ENCODE measurements at regions not wholly inside any gene's neighbourhood (a gene's known extent, or its start where the extent isn't known, plus 50 kb on each side); places are given as distances from the start of the nearest gene placed in this dataset.

DNA sequence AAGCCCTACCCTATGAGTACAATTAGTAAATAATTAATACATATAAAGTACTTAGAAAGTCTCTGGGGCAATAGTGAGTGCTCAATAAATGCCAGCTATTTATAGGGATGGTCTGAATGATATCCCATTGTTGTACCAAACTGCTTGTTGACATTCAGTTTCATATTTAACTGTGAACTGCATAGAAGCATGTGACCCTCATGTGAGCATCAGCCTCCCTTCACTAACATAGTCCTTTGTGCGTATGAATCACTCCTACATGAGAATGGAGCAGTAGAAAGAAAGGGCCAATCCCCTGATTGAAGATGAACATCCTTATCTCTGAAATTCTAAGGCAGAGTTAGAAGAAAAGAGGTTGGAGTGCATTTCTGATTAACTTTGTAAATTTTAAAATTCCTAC, 68.7 kb upstream of the ATP10A start:
- H3K27me3 Mint-ChIP-seq: peaks cover 4% of the 10 kb centered on the region
- TF ChIP-seq, protein P1, sequence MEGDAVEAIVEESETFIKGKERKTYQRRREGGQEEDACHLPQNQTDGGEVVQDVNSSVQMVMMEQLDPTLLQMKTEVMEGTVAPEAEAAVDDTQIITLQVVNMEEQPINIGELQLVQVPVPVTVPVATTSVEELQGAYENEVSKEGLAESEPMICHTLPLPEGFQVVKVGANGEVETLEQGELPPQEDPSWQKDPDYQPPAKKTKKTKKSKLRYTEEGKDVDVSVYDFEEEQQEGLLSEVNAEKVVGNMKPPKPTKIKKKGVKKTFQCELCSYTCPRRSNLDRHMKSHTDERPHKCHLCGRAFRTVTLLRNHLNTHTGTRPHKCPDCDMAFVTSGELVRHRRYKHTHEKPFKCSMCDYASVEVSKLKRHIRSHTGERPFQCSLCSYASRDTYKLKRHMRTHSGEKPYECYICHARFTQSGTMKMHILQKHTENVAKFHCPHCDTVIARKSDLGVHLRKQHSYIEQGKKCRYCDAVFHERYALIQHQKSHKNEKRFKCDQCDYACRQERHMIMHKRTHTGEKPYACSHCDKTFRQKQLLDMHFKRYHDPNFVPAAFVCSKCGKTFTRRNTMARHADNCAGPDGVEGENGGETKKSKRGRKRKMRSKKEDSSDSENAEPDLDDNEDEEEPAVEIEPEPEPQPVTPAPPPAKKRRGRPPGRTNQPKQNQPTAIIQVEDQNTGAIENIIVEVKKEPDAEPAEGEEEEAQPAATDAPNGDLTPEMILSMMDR (IDR thresholded peaks at IDR 0.05): no peak
- ChIA-PET POLR2A (interaction anchor here (1.0 kb wide), 1 partner anchor 118 kb away, joined by 3 read pairs; no protein-coding TSS in a partner anchor), CTCF (interaction anchor here (1.1 to 3.0 kb wide), 4 partner anchors 30 to 221 kb away, joined by 3 to 16 read pairs (median 10); partner anchors contain the start of gene ATP10A)
- no peak for DNase-seq
- H3K4me1 Mint-ChIP-seq (ENCODE audit: low read depth): peaks cover 6% of the 10 kb centered on the region
- H3K36me3 Mint-ChIP-seq (ENCODE audit: low read depth): no peaks in the 10 kb centered on the region
- ATAC-seq: no peak
- H3K4me3 Mint-ChIP-seq: no peak overlapping the region
- H3K27ac Mint-ChIP-seq: no peak overlapping the region
- peaks cover 4% of the 10 kb centered on the region for H3K9me3 Mint-ChIP-seq
- intact Hi-C loops (cut with micrococcal nuclease): loop anchor here (5.0 to 10.0 kb wide), 3 partner anchors 145 to 417 kb away; no protein-coding TSS in a partner anchor

DNA sequence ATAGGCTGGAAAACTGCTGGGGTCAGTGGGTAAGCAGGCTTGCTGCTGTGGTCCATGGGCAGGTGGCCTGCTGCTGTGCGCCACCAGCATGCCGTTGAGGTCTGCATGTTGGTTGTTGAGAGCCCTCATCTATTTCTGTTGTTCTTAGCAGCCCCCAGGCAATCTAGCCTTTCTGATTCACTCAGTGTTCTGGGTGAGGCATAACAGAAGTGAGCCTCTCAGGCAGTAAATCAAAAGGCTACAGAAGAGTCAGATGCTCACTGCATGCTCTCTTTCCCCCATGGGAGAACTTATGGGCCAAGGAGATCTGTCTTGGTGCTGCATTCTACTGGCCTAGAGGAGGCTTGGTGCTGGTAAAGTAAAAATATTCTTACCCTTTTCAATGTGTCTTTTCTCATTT, 67.8 kb upstream of the ATP10A start:
- DNase-seq: no peak
- H3K4me1 Mint-ChIP-seq (ENCODE audit: low read depth): peaks cover 6% of the 10 kb centered on the region
- H3K9me3 Mint-ChIP-seq: peaks cover 4% of the 10 kb centered on the region
- ATAC-seq: no peak
- TF ChIP-seq, protein P1 (IDR thresholded peaks at IDR 0.05): no peak
- ChIA-PET CTCF (interaction anchor here (1.4 kb wide), 1 partner anchor 422 kb away, joined by 3 read pairs; no protein-coding TSS in a partner anchor), POLR2A (no interaction called here)
- intact Hi-C loops (cut with micrococcal nuclease): loop anchor here (5.0 to 10.0 kb wide), 3 partner anchors 144 to 416 kb away; no protein-coding TSS in a partner anchor
- no peak overlapping the region for H3K4me3 Mint-ChIP-seq
- peaks cover 4% of the 10 kb centered on the region for H3K27me3 Mint-ChIP-seq
- no peak overlapping the region for H3K27ac Mint-ChIP-seq
- H3K36me3 Mint-ChIP-seq (ENCODE audit: low read depth): no peaks in the 10 kb centered on the region
